AG20443 (cell line): ENCODE measurements at regions not wholly inside any gene's neighbourhood (a gene's known extent, or its start where the extent isn't known, plus 50 kb on each side); places are given as distances from the start of the nearest gene placed in this dataset.

Source experiments
- DNase-seq: peaks from one replicate; pipeline ENCODE4 v3.0.0; 2012; ENCODE audit warnings: low spot score, mixed read lengths

DNA sequence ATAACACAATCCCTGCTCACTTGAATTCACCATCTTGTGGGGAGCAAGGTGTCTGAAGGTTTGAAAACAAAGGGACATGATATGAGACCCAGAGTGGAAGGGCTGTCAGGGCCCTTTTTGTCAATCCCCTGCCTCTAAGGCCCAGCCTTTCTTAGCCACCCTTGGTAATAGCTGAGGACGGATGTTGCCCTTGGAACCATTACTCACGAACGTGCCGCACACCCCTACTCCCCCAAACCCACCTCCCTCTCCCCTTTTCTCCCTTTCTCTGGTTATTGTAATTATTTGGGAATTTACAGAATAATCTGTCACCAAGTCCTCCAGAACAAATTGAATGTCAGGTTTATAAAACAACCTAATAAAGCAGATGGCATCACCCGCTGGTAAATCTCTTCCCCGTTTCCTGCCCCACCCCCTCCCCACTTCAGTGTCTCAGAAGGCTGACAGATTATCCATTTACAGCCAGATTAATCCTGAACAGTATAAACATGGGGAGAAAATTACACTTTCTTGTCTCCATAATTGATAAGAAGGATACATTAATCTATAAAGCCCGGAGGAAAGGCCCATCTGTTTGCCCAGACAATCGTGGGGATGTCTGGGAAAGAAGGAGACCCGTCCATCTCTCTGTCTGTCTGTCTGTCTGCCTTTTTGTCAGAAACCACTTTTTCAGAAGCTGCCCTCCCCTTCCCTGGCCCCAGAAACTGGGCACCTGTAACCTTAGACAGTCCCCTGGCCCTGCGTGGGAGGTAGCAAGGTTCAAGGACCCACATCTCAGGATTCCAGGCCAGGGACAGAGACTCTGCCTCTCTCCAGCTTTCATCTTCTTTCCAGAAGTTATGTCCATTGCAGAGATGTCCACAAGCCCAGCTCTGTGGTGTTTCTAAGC is 60.6 kb upstream of the CD34 start:
- DNase-seq = no peak

DNA sequence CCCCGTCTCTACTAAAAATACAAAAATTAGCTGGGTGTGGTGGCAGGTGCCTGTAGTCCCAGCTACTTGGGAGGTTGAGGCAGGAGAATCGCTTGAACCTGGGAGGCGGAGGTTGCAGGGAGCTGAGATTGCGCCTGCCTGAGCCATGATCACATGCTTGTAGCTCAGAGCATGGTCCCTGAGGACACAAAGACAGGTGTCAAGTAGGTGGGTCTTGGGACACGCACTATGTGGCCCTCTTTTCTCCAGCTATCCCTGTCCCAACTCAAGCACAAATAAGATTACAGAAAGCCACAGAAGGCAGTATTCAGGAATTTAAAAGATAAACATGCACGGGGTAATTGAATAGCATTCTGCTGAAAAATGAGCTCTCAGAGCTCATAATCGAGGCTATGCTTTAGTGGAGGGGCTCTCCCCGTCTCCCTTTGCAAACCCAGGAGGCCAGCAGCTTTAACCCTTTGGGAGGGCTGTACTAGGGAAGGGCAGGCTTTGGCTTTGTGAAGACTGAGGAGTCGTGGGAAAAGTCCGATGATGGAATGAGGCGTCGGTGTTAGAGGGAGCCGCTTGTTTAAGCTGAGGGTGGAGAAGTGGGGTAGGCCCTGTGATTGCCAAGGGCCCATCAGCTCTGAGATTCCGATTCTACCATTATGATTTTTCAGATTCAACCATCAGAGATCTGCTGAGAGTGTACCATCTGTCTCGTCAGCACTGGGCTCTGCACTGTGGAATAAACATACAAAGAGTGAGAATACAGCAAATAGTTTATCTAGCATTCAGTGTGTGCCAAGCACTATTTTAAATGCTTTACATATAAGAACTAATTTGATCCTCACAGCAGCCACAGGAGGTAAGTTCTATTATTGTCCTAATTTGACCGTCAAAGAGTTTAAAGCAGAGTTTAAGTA is 59.7 kb upstream of the CD34 start:
- no peak for DNase-seq

DNA sequence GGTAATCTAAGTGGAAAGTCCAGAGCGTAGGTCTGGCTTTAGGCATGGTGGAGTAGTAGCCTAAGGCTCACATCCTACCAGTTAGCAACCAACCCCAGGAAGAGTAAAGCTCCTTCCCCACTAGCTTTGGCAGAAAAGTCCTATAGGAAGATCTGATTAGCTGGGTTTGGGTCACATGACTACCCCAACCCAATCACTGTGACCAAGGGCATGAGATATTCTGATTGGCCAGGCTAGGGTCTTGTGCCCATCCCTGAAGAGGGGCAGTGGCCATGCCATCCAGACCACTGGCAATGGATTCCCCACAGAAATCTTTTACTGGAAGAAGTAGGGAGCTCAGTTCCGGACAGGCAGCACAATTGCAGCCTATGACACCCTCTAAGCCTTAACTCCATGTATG is 58.6 kb upstream of the CD34 start:
- no peak for DNase-seq

DNA sequence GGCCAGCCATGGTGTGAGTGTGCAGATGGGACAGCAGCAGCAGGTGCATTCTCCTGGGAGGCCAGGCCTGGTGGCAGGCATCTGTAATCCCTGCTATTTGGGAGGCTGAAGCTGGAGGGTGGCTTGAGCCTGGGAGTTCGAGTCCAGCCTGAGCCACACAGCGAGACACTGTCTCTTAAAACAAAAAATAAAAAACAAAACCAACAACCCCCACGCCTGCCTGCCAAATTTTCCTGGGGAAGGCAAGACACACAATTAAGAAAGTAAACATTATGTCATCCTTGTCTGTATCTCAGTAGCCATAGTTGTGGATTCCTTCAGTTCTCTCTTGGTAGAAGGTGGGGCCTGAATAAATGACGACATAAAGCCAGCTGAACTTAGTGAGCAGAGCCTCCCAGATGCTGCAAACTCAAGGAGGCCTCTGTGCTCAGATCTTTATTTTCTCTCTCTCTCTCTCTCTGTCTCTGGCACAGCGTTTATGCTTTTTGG is 57.6 kb upstream of the CD34 start:
- DNase-seq = no peak

DNA sequence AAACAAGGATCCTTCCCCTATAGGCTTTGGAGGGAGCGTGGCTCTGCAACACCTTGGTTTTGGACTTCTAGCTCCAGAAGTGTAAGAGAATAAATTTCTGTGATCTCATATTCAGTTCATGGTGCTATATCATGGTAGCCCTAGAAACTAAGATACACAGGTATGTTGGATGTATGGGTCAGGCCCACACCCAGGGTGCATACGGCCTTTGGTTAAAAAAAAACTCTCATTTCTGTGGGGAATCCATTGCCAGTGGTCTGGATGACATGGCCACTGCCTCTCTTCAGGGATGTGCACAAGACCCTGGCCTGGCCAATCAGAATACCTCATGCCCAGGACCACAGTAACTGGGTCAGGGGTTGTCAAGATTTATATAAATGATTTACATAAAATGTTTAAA is 56.8 kb upstream of the CD34 start:
- DNase-seq = no peak

DNA sequence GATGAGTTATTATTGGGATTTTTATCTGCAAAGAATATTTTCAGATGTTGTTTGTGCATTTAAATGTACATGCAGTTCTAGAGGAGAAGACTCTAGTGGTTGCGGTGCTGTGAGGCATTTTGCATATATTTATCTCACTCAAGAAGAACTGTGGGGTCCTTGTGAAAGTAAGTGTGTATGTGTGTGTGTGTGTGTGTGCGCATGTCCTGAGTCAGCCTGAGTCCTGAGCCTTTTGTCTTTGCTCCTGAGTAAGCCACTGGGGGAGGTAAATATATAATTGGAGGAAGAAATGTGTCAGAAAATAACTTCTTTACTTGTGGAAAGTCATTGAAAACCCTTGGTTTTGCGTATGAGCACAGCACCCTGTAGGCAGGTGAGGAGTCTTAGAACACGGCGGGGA is 55.6 kb upstream of the CD34 start:
- DNase-seq = no peak

DNA sequence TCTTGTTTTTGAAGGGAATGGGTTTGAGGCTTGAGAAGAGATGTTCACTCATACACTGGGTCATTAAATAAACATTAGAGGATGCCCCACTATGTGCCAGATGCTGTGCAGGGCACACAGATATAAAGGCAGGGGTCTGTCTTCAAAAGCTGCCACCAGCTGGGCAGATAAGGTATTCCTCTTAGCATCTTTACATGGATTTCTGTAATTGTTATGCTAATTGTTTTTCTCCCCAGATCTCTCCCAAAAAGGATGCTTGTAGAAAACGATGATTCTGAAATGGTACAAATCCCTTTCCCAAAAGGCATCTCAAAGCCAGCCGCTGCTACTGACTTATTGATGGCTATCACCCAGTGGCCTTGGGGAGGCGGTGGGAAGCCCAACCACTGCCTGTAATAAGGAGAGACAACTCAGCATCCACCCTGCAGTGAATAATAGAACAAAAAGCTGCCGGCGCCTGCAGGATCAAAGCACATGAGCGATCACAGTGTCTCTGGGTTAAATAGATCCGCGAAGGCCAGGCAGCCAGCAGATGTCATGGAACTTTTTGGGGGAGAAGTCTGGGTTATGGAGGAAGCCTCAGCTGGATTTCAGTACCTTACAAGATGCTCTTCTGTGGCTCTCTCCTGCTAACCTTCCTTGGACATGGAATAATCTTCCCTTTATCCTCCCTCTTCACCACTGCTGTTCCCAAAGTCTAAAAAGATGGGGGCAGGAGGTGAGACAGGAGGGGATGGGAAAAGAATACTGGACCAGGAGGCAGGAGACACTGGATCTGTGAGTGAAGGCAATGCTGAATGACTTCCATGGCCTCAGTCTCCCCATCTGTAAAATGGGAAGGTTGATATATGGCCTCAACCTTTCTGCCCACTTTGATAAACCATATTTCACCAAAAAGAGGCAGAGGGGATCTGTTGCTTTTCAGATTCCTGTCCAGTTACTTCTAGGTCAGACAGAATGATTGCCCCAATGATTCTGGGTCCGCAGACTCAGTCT is 54.8 kb upstream of the CD34 start:
- no peak for DNase-seq

DNA sequence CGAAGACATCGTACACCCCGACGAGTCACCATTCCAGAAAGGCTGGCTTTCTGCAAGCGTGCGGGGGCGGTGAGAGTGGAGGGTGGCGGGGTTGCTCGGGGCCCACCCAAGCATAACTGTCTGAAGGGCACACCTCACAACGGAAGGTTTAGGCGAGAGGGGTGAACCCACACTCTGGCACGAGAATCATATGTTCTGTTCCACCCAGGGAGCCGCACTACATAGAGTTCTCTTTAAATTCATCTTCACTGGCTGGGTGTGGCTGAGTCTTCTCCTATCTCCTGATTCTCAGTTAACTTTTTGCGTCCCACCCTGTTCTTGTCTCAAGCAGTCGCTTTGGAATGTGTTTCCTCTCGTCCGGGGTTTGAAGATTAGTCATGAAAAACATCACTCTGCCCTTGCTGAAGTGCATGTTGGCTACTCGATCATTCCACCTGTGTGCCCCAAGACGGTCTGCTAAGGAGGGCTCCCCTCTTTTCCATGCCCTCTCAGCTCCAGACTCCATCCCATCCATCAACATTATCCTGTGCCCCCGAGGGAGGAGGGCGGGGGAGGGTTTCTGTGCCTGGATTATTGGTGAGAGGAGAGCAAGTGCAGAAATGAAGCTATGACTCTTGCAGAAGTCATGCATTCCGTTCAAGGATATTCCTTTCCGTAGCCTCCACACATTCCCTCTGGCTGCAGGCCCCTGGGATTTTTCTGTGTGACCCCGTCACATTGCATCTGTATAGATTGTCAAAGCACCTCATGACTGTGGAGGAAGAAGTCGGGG is 53.5 kb upstream of the CD34 start:
- DNase-seq = no peak

DNA sequence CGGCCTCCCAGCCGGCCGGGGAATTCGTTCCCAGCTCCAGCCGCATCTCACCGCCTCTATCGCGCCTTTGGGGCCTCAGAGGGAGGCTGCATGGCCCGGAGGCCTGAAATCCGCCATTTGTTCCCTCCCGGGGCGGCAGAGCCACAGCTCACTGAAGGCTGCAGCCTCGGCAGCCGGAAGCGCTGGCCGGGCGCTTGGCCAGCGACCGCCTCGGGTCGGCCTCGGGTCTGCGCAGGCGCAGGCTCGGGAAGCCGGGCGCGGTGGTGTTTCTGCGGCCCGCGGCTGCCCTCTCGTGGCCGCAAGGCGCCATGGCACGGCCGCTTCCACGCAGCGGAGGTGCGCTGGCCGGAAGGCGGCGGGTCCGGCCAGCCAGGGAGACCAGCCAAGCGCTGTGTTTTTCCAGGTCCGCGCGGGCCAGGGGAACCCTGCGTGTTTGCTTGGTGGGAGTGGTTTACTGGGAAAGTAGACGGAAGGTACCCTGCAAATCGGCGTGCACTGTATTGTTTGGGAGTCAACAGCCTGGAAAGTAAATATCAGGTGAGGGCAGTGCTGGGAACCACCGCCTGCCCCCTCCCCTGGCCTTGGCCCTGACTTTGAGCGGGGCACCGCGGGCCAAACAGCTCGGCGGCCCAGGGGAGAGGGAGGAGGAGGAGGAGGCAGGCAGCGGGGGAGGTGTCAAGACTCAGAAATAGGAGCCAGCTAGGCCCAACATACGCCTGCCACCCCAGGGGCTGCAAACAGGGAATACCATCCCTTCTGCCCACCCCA is 52.7 kb upstream of the CD34 start:
- peak; percentile 100 for DNase-seq

DNA sequence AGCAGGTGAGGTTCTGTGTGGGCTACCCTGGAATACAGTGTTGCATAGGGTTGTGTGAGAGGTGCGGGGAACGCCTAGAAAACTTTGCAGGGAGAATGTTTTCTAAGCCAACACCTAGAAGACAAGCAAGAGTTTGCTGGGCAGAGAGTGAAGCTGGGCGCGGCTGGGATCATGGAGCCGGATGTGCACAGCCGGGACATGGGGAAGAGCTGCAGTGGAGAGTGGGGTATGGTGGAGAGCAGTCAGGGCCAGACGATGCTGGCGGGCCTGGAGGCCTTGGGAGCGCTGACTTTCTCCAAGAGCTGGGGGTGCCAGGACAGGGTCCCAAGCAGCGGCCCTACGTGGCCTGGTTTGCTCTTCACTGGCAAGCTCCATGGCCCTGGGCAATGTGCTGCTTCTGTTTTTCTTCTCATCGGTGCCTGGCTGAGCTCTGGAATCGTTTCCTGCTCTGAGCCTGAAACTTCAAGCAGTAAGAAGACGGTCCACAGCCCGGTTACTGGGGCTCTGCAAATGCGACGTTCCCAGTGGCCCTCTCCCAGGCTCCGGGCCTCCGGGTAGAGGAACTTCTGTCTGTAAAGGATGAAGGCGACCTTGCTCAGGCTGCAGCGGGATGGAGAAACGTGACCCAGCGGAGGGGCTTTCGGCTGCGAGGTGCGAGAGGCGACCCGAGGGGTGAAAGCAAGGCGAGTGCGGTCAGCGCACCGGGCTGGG is 51.9 kb upstream of the CD34 start:
- peak; percentile 70 for DNase-seq
